IMR-90 (cell line): ENCODE measurements at regions not wholly inside any gene's neighbourhood (a gene's known extent, or its start where the extent isn't known, plus 50 kb on each side); places are given as distances from the start of the nearest gene placed in this dataset.
A peak's percentile ranks its signal among the peaks of the same experiment; 100 is the strongest.

Source experiments
- ATAC-seq: fragments of 200-7000 bp; cut with Tn5 transposase; 2 replicates; pipeline ENCODE4 v1.9.1; 2020; ENCODE audit warnings: low read depth, mild to moderate bottlenecking, moderate library complexity
- BruUV-seq: library from RNA; stranded (reverse); fragments of 400-500 nt; replicated peaks from 2 replicates; lab custom pipeline; 2021; lab: Mats Ljungman, UMichigan
- CTCF ChIA-PET: fragments of 300-600 bp; formaldehyde crosslinking; extraction: SDS; loops from one replicate; lab custom pipeline; 2021; ENCODE audit warnings: antibody characterized with exemption; lab: Yijun Ruan, JAX
- POLR2A ChIA-PET: fragments of 300-600 bp; sonication (Branson Sonifier 250); formaldehyde crosslinking; loops from one replicate; lab custom pipeline; 2022; ENCODE audit warnings: antibody characterized with exemption; ENCODE audit not compliant: unreplicated experiment; lab: Charles Lee
- DNase-seq: peaks from one replicate; pipeline ENCODE4 v3.0.0; 2013
- H2AFZ ChIP-seq: replicated peaks from 2 replicates; pipeline ENCODE3; 2013; ENCODE audit warnings: low read length, mild to moderate bottlenecking; ENCODE audit not compliant: poor library complexity
- H2AK5ac ChIP-seq: 2 replicates; pipeline ENCODE4 v1.6.1; 2013; ENCODE audit warnings: low read depth, low read length, inconsistent platforms
- H2AK9ac ChIP-seq: replicated peaks from 2 replicates; pipeline ENCODE3; 2013; ENCODE audit warnings: mild to moderate bottlenecking, low read depth, low read length, moderate library complexity; ENCODE audit not compliant: poor library complexity
- H2BK120ac ChIP-seq: 2 replicates; pipeline ENCODE4 v1.6.1; 2013; ENCODE audit warnings: low read depth, low read length, inconsistent platforms
- H2BK15ac ChIP-seq: 3 replicates; pipeline ENCODE4 v1.6.1; 2013; ENCODE audit warnings: low read depth, low read length, inconsistent platforms
- H2BK20ac ChIP-seq: 2 replicates; pipeline ENCODE4 v1.6.1; 2013; ENCODE audit warnings: low read depth, mild to moderate bottlenecking, inconsistent platforms, low read length, moderate library complexity
- H2BK5ac ChIP-seq: 2 replicates; pipeline ENCODE4 v1.6.1; 2013; ENCODE audit warnings: mild to moderate bottlenecking, low read depth, low read length, inconsistent platforms; ENCODE audit not compliant: poor library complexity, severe bottlenecking
- H3K14ac ChIP-seq: replicated peaks from 2 replicates; pipeline ENCODE4 v1.6.1; 2013; ENCODE audit warnings: low read depth, low read length, inconsistent platforms
- H3K18ac ChIP-seq: 2 replicates; pipeline ENCODE4 v1.6.1; 2013; ENCODE audit warnings: low read depth, low read length, control low read depth
- H3K23ac ChIP-seq: 2 replicates; pipeline ENCODE4 v1.6.1; 2013; ENCODE audit warnings: low read depth, low read length, inconsistent platforms
- H3K27ac ChIP-seq: 2 replicates; pipeline ENCODE4 v1.5.1; 2013; ENCODE audit warnings: mild to moderate bottlenecking, control low read depth, low read length; ENCODE audit not compliant: insufficient read depth
- H3K27me3 ChIP-seq: 2 replicates; pipeline ENCODE4 v1.6.1; 2013; ENCODE audit warnings: low read length; ENCODE audit not compliant: control insufficient read depth, insufficient read depth
- H3K36me3 ChIP-seq: 2 replicates; pipeline ENCODE4 v1.6.1; 2013; ENCODE audit warnings: low read length, mixed read lengths; ENCODE audit not compliant: control insufficient read depth, insufficient read depth
- H3K4ac ChIP-seq: 2 replicates; pipeline ENCODE4 v1.6.1; 2013; ENCODE audit warnings: low read depth, low read length, inconsistent platforms
- H3K4me1 ChIP-seq: 2 replicates; pipeline ENCODE4 v1.6.1; 2013; ENCODE audit warnings: low read length, mixed read lengths; ENCODE audit not compliant: control insufficient read depth, insufficient read depth
- H3K4me2 ChIP-seq: 2 replicates; pipeline ENCODE4 v1.6.1; 2013; ENCODE audit warnings: low read depth, mild to moderate bottlenecking, control low read depth, low read length, moderate library complexity
- H3K4me3 ChIP-seq: 2 replicates; pipeline ENCODE4 v1.5.1; 2013; ENCODE audit warnings: low read depth, mild to moderate bottlenecking, control low read depth, low read length, moderate library complexity; ENCODE audit not compliant: insufficient read depth
- H3K56ac ChIP-seq: 2 replicates; pipeline ENCODE4 v1.6.1; 2013; ENCODE audit warnings: low read length, inconsistent platforms; ENCODE audit not compliant: insufficient read depth; ENCODE audit errors: extremely low read depth
- H3K79me1 ChIP-seq, 2 experiments: 2 replicates each; pipeline ENCODE4 v1.6.1; 2013; ENCODE audit warnings: low read length in 2 of 2, inconsistent platforms in 1 of 2, low read depth in 1 of 2
- H3K9ac ChIP-seq: 2 replicates; pipeline ENCODE4 v1.6.1; 2013; ENCODE audit warnings: low read depth, low read length, control low read depth
- H3K9me1 ChIP-seq: 2 replicates; pipeline ENCODE4 v1.6.1; 2013; ENCODE audit warnings: low read length, inconsistent platforms; ENCODE audit not compliant: insufficient read depth
- H3K9me3 ChIP-seq: 2 replicates; pipeline ENCODE4 v1.6.1; 2013; ENCODE audit warnings: low read length; ENCODE audit not compliant: control insufficient read depth, insufficient read depth
- H4K20me1 ChIP-seq: 2 replicates; pipeline ENCODE4 v1.6.1; 2013; ENCODE audit warnings: low read length, inconsistent platforms; ENCODE audit not compliant: insufficient read depth
- H4K5ac ChIP-seq: 2 replicates; pipeline ENCODE4 v1.6.1; 2013; ENCODE audit warnings: mild to moderate bottlenecking, low read depth, low read length, control low read depth
- H4K8ac ChIP-seq, 2 experiments: 2 replicates each; pipeline ENCODE4 v1.6.1; 2013; ENCODE audit warnings: low read depth in 2 of 2, low read length in 2 of 2, control low read depth in 1 of 2, inconsistent platforms in 1 of 2
- H4K91ac ChIP-seq: 2 replicates; pipeline ENCODE4 v1.6.1; 2013; ENCODE audit warnings: low read depth, low read length, inconsistent platforms; ENCODE audit not compliant: insufficient read depth
- MAZ ChIP-seq: IDR thresholded peaks from 2 replicates; pipeline ENCODE4 v1.6.1; 2012; ENCODE audit warnings: low read depth, mild to moderate bottlenecking, low read length, improper control_type of control experiment, moderate library complexity, borderline replicate concordance
- MXI1 ChIP-seq: IDR thresholded peaks from 2 replicates; pipeline ENCODE4 v1.6.1; 2012; ENCODE audit warnings: low read depth, mild to moderate bottlenecking, low read length, moderate library complexity, borderline replicate concordance
- NFE2L2 ChIP-seq: fragments of 150-350 bp; IDR thresholded peaks from 2 replicates; pipeline ENCODE4 v1.6.1; 2016; ENCODE audit warnings: low read depth, mild to moderate bottlenecking, low read length
- WGBS, 2 experiments: methylation state at CpG; one replicate each; pipeline versions ENCODE4 v1.1.5 to v1.1.7; 2013; ENCODE audit warnings: missing lambda C conversion rate in 2 of 2; ENCODE audit not compliant: insufficient read length in 1 of 2; ENCODE audit errors: extremely low coverage in 2 of 2; 5-methylcytosine and 5-hydroxymethylcytosine counted together
- dilution Hi-C: fragments of 300-500 bp; cut with HindIII; formaldehyde crosslinking; loops from one replicate; pipeline ENCODE4 v1.14.3; 2018; ENCODE audit warnings: low sequenced_read_pairs; ENCODE audit not compliant: unreplicated experiment
- in situ Hi-C: fragments of 300-500 bp; cut with MboI; formaldehyde crosslinking; loops from 3 replicates; pipeline ENCODE4 v1.14.3; 2019; ENCODE audit warnings: low sequenced_read_pairs, inconsistent platforms, mixed read lengths
- intact Hi-C: fragments of 100-400 bp; cut with micrococcal nuclease; formaldehyde crosslinking; loops from 2 replicates; pipeline ENCODE4 v1.10.0; 2022

- H3K9me1 ChIP-seq = peaks cover 4% of the 10 kb centered on the region; the same call in 1 of the 2 replicates
- no peaks in the 10 kb centered on the region for H3K79me1 ChIP-seq
- H4K20me1 ChIP-seq = no peaks in the 10 kb centered on the region
- no peak overlapping the region for H3K18ac ChIP-seq
- no peak overlapping the region for H3K4me2 ChIP-seq
- peaks cover 2% of the 10 kb centered on the region; the same call in 1 of the 2 replicates for H3K4me1 ChIP-seq
- no peak overlapping the region for H4K5ac ChIP-seq
- WGBS, 2 experiments = 92% methylated on average over 4 of the region's 6 CpGs; no CpG with 5 or more reads in 1 of the 2 experiments
- in situ Hi-C loops = no loop called here
- POLR2A ChIA-PET = no interaction called here
- H3K23ac ChIP-seq = no peak overlapping the region
- no peak for DNase-seq
- H3K4ac ChIP-seq = no peak overlapping the region
- no peaks in the 10 kb centered on the region for H3K9me3 ChIP-seq
- H2BK20ac ChIP-seq = no peak overlapping the region
- no peak overlapping the region for H2BK120ac ChIP-seq
- H3K14ac ChIP-seq = no peak overlapping the region
- dilution Hi-C loops = no loop called here
- H2AFZ ChIP-seq = peak overlapping the region; percentile 7
- H3K36me3 ChIP-seq = no peaks in the 10 kb centered on the region
- H3K27me3 ChIP-seq = no peaks in the 10 kb centered on the region
- H3K56ac ChIP-seq = no peak overlapping the region
- no peak overlapping the region for H3K4me3 ChIP-seq
- peak overlapping the region; percentile 15 for H2BK5ac ChIP-seq
- 0 out of 2 replicates have a peak overlapping the region, but pooled peaks have one; percentile 20 for H2AK5ac ChIP-seq
- no peak overlapping the region for H3K9ac ChIP-seq
- BruUV-seq = no TSS peak
- no peak overlapping the region for H2BK15ac ChIP-seq
- H4K8ac ChIP-seq = no peak overlapping the region
- no peak overlapping the region for H3K27ac ChIP-seq
- no peak for ATAC-seq
- TF ChIP-seq MXI1 (no peak), NFE2L2 (no peak), MAZ (no peak)
- no peak overlapping the region for H2AK9ac ChIP-seq
- CTCF ChIA-PET = no interaction called here
- intact Hi-C loops = no loop called here
- H4K91ac ChIP-seq = no peak overlapping the region
These were observed 493.9 kb upstream of the TBX3 start for GRCh38 chr12:115177899-115178298.
